Mucosa of descending colon (tissue), 3 donors: ENCODE measurements at regions not wholly inside any gene's neighbourhood (a gene's known extent, or its start where the extent isn't known, plus 50 kb on each side); places are given as distances from the start of the nearest gene placed in this dataset.
"Not testable (repeated sequence)": the region's sequence is repeated elsewhere in the genome, so short reads cannot be mapped to it uniquely, and the experiment has no call there.

Experiments
- ATAC-seq: fragments of 200-7000 bp; cut with Tn5 transposase; one replicate; pipeline ENCODE4 v1.9.1; 2020; ENCODE audit warnings: mild to moderate bottlenecking, moderate library complexity
- DNase-seq, 3 donors: peaks; one replicate each; pipeline ENCODE4 v3.0.0-alpha.2; 2020
- H3K36me3 ChIP-seq: fragments of 200-600 bp; one replicate; pipeline ENCODE4 v1.8.0; 2021; ENCODE audit warnings: low read depth, mild to moderate bottlenecking
- H3K4me1 ChIP-seq: fragments of 200-600 bp; one replicate; pipeline ENCODE4 v1.8.0; 2021; ENCODE audit warnings: low read depth, mild to moderate bottlenecking
- H3K4me3 ChIP-seq: fragments of 200-600 bp; one replicate; pipeline ENCODE4 v1.8.0; 2021; ENCODE audit warnings: mild to moderate bottlenecking
- H3K9me3 ChIP-seq: fragments of 200-600 bp; one replicate; pipeline ENCODE4 v1.8.0; 2021; ENCODE audit warnings: mild to moderate bottlenecking
- intact Hi-C, 2 donors: fragments of 100-400 bp; cut with DNase I in 1 of 2; cut with micrococcal nuclease in 1 of 2; formaldehyde crosslinking; loops; one replicate each; pipeline versions ENCODE4 v1.11.0 to v1.11.1; 2022; cut with DNase I, micrococcal nuclease
- TF ChIP-seq, protein P1 (sequence below): fragments of 200-600 bp; IDR thresholded peaks from one replicate; pipeline ENCODE4 v1.8.0; 2022; ENCODE audit warnings: antibody characterized with exemption, mild to moderate bottlenecking
- donor health status: DM: no; HTN: no; CAD: no; lungs with moderate emphysema.
- donor health status: DM: no; HTN: no; CAD: no.
- donor health status: DM: no; HTN: yes; CAD: no.

DNA sequence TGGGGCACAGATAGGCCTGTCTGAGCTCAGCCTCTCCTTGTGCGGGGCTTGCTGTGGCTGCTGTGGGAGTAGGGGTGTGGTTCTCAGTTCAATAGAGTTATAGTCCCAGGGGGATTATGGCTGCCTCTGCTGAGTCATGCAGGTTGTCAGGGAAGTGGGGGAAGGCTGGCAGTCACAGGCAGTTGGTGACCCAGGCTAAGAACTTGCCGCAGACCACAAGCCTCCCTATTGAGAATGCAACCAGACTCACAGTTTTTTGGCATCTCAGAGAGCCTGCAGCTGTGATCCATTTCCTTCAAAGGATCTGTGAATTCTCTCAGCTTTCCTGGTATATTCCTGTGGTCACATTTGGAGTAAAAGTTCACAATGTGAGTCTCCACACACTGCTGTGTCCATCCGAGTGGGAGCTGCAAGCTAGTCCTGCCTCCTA lies 364.9 kb downstream of the ZNF674 start:
- intact Hi-C loops, result no loop called here
- no peak overlapping the region for H3K4me3 ChIP-seq
- no peaks in the 10 kb centered on the region for H3K4me1 ChIP-seq
- ATAC-seq (no peak), DNase-seq (no peak)
- no peaks in the 10 kb centered on the region for H3K9me3 ChIP-seq
- no peaks in the 10 kb centered on the region for H3K36me3 ChIP-seq
- TF ChIP-seq, protein P1, sequence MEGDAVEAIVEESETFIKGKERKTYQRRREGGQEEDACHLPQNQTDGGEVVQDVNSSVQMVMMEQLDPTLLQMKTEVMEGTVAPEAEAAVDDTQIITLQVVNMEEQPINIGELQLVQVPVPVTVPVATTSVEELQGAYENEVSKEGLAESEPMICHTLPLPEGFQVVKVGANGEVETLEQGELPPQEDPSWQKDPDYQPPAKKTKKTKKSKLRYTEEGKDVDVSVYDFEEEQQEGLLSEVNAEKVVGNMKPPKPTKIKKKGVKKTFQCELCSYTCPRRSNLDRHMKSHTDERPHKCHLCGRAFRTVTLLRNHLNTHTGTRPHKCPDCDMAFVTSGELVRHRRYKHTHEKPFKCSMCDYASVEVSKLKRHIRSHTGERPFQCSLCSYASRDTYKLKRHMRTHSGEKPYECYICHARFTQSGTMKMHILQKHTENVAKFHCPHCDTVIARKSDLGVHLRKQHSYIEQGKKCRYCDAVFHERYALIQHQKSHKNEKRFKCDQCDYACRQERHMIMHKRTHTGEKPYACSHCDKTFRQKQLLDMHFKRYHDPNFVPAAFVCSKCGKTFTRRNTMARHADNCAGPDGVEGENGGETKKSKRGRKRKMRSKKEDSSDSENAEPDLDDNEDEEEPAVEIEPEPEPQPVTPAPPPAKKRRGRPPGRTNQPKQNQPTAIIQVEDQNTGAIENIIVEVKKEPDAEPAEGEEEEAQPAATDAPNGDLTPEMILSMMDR, result no peak

DNA sequence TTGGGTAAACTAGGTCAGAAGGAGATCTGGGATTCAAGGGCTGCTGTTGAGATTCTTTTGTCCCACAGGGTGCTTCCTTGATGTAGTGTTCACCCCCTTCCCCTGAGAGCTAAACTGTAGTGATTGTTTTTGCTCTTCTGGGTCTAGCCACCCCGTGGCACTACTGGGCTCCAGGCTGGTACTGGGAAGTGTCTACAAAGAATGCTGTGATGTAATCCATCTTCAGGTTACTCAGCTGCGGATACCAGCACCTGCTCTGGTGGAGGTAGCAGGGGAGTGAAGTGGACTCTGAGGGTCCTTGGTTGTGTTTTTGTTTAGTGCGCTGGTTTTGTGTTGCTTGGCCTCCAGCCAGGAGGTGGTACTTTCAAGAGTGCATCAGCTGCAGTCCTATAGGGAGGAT lies 365.5 kb downstream of the ZNF674 start:
- Histone ChIP-seq H3K9me3 (no peaks in the 10 kb centered on the region), H3K4me1 (no peaks in the 10 kb centered on the region), H3K36me3 (no peaks in the 10 kb centered on the region), H3K4me3 (no peak overlapping the region)
- intact Hi-C loops, result no loop called here
- ATAC-seq (no peak), DNase-seq (no peak)
- TF ChIP-seq, protein P1, result no peak

DNA sequence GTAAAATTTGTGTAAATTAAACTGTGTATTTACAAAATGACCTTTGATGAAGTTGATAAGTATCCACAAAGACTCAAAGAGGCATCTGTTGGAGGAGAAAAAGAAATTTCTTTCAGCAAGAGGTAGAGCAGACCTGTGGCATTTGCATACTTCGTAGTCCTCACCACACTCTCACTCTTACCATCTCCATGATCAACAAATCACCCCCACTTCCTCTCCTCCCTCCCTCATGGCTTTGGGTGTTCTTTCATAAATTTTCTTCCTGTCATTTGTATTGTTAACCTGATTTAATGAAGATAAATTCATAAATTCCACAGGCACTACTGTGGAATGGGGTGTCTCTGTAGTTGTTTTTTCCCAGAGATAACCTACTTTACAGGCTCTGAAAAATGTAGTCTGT lies 366.5 kb downstream of the ZNF674 start:
- intact Hi-C loops, result no loop called here
- Histone ChIP-seq H3K4me3 (no peak overlapping the region), H3K9me3 (no peaks in the 10 kb centered on the region), H3K36me3 (no peaks in the 10 kb centered on the region), H3K4me1 (no peaks in the 10 kb centered on the region)
- no peak for ATAC-seq
- no peak for DNase-seq
- TF ChIP-seq, protein P1, result no peak

DNA sequence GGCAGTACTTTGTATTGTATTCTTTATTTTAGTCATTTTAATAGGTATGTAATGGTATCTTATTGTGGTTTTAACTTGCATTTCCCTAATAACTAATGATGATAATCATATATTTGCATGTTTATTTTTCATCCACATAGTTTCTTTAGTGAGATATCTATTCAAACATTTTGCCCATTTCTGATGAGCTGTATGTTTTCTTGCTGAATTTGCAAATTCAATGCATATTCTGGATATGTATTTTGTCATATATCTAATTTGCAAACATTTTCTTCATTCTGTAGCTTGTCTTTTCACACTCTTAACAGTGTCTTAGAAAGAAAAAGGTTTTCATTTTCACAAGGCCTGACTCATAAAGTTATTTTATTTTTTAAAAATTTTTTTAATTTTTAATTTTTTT lies 372.1 kb downstream of the ZNF674 start:
- DNase-seq, result no peak
- TF ChIP-seq, protein P1, result no peak
- Histone ChIP-seq H3K9me3 (no peaks in the 10 kb centered on the region), H3K4me3 (no peak overlapping the region), H3K36me3 (no peaks in the 10 kb centered on the region), H3K4me1 (no peaks in the 10 kb centered on the region)
- intact Hi-C loops, result no loop called here
- ATAC-seq, result no peak

DNA sequence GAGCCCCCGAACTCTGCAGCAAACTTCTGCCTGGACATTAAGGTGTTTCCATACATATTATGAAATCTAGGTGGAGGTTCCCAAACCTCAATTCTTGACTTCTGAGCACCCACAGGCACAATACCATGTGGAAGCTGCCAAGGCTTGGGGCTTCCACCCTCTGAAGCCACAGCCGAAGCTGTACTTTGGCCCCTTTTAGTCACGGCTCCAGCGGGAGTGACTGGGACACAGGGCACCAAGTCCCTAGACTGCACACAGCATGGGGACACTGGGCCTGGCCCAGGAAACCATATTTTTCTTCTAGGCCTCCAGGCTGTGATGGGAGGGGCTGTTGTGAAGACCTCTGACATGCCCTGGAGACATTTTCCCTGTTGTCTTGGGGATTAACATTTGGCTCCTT lies 373.8 kb downstream of the ZNF674 start:
- DNase-seq, intact Hi-C loops: not testable (repeated sequence)

DNA sequence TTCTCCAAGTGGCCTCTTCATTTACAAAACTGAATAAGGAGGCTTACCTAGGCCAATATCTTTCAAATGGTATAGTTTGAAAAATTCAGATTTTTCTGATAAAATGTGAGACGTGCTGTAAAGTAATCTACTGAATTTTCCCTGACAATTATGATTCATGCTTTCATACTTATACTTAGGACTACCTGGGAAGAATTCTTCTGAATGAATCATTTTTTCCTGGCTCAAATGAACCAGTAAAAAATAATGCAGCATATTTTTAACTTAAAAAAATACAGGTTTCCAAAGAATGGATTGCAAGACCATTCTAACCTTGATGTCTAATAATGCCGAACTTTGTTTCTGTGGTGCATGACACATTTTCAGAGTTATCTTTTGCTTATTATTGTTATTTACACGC lies 375.4 kb downstream of the ZNF674 start:
- DNase-seq, result no peak
- TF ChIP-seq, protein P1, result no peak
- no peaks in the 10 kb centered on the region for H3K36me3 ChIP-seq
- H3K4me1 ChIP-seq, result no peaks in the 10 kb centered on the region
- H3K4me3 ChIP-seq, result no peak overlapping the region
- no peaks in the 10 kb centered on the region for H3K9me3 ChIP-seq
- intact Hi-C loops, result no loop called here
- ATAC-seq, result no peak

More for the DNA sequence above, 373.8 kb downstream of the ZNF674 start:
- not testable (repeated sequence) for H3K36me3 ChIP-seq, H3K4me3 ChIP-seq, H3K9me3 ChIP-seq, H3K4me1 ChIP-seq, ATAC-seq
